ENCODE measurements at regions not wholly inside any gene's neighbourhood (a gene's known extent, or its start where the extent isn't known, plus 50 kb on each side); places are given as distances from the start of the nearest gene placed in this dataset.
A peak's percentile ranks its signal among the peaks of the same experiment; 100 is the strongest.

DNA sequence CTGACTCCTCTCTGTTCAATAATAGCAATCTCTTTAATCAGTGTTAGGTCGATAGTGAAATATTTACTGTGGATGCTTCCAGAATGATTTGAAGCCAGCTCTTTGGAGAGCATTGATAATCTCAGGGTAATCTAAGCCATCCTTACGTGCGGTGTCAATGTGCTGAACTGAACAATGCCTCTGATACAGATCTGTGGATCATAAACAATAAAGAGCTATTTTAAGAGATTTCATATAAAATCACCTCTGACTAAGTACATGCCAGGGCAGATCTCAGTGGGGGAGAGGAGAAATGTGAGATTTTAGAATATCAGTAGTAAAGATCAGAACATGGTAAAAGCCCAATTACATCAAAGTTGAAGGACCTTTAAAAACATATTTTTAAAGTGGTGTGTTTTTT, 319.3 kb upstream of the GBE1 start:
- peak overlapping the region; percentile 61 for H3K27ac ChIP-seq
- DNase-seq (ENCODE audit: low read depth, low spot score), result no peak

DNA sequence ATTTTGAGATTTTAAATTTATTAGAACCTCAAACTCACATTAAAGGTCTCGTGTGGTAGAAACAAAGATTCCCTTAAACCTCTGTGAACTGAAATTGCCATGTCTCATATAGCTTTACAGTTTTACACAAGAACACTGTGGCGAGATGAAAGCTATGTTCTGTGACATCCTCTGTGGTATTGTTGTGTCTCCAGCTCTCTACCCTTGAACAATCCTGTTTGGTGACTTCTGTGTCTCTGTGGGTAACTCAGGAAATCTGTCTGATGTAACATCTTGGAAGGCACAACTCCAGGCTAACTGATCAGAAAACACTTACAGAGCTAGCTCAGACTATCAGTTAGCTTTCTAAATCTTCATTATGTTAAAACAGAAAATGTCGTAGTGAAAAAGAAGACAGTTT, 318.8 kb upstream of the GBE1 start:
- no peak for DNase-seq (ENCODE audit: low read depth, low spot score)
- H3K27ac ChIP-seq, result peak overlapping the region; percentile 61

DNA sequence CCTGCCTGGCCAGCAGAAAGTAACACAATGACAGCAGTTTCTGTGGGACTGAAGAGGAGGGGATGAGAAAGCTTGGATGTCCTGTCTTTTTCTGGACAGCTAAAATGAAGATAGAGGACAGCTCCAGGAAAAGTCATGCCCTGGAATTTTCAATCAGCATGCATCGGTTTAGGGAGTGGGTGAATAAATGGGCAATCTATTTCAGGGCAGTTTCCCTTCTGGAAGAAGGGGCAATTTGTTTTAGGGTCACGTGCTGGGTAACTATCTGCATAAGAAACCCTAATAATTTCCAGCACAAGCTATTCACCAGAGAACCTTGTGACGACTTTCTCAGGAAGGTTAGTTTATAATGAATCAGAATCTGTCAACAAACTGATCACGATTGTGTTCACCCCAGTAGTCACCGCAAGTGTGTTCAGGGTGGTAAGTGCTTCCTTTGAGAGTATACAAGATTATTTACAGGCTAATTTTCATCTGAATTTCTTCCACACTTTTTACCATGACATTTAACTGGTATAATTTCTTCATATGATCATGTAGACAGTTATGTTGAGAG, 318.0 kb upstream of the GBE1 start:
- H3K27ac ChIP-seq, result no peak overlapping the region
- DNase-seq (ENCODE audit: low read depth, low spot score), result no peak

GRCh38 chr3:82078246-82078645, 316.8 kb upstream of the GBE1 start:
- no peak for DNase-seq (ENCODE audit: low read depth, low spot score)
- no peak overlapping the region for H3K27ac ChIP-seq

DNA sequence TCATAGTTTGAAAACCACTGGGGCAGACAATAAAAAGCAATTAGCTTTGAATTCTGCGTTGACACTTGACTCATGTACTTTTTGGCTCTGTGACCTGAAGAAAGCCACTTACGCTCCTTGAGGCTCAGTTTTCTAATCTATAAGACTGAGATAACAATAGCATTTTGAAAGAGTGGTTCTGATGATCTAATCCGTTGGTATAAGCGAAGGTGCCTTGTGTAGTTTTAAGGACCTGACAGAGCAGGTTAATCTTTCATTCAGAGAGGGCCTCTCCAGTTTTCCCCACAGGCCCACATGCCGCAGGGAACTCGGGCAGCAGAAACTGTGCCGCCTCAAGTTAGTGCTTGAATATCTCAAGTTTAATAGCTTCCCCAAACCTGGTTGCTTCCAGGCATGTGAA, 306.0 kb upstream of the GBE1 start:
- no peak overlapping the region for H3K27ac ChIP-seq
- DNase-seq (ENCODE audit: low read depth, low spot score), result no peak

DNA sequence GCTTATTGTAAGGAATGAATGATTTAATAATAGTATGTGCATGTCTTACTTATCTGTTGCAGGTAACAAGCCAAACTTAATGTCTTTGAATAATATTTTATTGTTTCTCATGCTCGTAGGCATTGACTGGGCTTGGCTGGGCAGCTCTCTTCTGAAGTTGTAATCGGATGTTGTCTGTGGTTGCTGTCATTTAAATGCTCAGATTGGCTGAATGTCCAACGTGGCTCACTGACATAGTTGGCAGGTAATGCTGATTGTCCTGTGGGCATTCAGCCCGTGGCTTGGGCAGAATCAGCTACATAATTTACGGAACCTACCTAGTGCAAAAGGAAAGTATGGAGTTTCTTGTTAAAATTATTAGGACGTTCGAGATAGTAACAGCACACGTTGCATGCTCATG, 297.4 kb upstream of the GBE1 start:
- no peak overlapping the region for H3K27ac ChIP-seq
- DNase-seq (ENCODE audit: low read depth, low spot score), result no peak

DNA sequence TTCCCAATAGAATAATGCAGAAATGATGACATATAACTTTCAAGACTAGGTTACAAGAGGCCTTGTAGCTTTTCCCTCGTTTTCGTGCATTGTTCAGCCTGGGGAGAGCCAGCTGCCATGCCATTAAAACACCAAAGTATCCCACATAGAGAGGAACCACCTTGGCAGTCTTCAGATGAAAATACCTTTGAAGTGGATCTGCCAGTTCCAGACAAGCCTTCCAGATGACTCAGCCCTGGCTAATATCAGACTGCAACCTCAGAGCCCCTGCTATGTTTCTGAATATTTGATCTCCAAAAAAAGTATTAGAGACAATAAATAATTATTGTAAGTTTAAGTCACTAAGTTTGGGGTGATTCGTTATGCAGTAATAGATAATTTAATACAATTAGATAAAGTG, 294.3 kb upstream of the GBE1 start:
- DNase-seq (ENCODE audit: low read depth, low spot score), result no peak
- H3K27ac ChIP-seq, result peak overlapping the region; percentile 32

DNA sequence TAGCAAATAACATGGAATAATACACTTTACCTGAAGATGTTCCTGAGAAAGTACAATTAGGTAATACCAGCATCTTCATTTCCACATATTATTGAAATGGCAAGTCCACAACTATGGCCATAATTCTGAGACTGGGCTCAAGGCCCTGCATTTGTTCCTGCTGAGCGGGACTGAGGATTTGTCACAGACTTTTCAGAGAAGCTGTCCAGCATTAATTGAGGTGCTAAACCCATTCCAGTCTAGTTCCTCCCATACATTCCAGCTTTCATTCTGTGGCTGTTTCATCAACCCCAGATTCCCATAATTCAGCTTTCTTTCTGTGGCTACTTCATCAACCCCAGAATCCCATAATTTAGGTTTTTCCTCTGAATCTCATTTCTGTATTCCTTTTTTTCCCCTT, 293.4 kb upstream of the GBE1 start:
- no peak for DNase-seq (ENCODE audit: low read depth, low spot score)
- no peak overlapping the region for H3K27ac ChIP-seq

- no peak overlapping the region for H3K27ac ChIP-seq
- no peak for DNase-seq (ENCODE audit: low read depth, low spot score)
These were observed 291.8 kb upstream of the GBE1 start for GRCh38 chr3:82053236-82053635.

DNA sequence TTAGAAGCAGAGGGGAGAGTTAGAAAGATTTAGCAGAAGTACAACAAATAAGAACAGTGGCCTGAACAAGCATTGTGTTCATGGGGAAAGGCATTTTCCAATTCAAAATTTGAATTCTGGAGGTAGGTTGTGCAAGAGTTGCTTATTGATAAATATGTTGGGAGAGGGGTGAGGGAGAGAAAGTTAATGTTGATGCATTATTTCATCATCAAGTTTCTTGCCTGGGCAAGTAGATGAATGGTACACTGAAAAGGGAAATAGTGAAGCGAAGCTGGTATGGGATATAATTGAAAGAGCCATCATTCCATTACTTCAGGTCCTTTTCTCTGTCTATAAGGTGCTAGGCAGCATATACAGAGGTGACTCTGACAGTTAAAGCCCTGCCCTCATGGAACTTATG, 288.9 kb upstream of the GBE1 start:
- no peak for DNase-seq (ENCODE audit: low read depth, low spot score)
- H3K27ac ChIP-seq, result peak overlapping the region; percentile 65

DNA sequence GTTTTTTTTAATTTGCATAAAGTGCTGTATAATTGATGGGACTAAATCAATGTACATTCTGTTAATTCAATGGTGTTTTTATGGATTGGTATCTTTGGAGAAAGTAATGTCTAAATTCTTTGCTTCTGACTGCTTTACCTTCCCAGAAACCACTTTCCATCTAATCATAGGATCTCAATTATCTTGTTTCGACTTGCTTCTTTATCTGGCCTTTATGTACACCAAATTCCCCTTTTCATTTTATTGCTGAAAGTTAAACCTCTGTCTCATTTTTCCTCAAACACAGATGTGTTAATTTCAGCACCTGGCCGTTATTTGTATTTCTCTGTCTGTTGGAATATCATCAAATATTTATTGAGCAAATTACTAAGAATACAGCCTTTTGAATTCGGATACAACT, 287.3 kb upstream of the GBE1 start:
- H3K27ac ChIP-seq, result peak overlapping the region; percentile 65
- no peak for DNase-seq (ENCODE audit: low read depth, low spot score)

GRCh38 chr3:82044930-82045705, 283.7 kb upstream of the GBE1 start:
- peak; percentile 79 for DNase-seq (ENCODE audit: low read depth, low spot score)
- no peak overlapping the region for H3K27ac ChIP-seq

GRCh38 chr3:82038556-82038955, 277.1 kb upstream of the GBE1 start:
- DNase-seq (ENCODE audit: low read depth, low spot score), result no peak
- H3K27ac ChIP-seq, result no peak overlapping the region

DNA sequence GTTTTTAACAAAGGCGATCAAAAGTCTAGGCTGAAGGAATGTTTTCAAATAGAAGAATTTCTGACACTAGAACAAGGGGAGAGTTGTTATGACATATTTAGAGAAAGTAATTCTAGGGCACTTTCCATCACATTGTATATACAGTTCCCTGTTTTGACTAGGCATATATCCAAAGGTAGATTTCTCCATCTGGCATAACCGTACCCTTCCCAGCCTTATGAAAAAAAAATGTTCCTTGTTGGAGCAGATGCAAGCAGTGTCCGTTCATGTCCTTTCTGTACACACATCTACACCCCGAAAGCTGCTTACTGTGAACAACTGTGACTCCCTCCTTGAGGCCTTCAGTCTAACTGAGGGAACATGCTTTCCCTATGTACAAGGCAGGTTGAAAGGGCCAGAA, 271.7 kb upstream of the GBE1 start:
- DNase-seq (ENCODE audit: low read depth, low spot score), result no peak
- H3K27ac ChIP-seq, result no peak overlapping the region

DNA sequence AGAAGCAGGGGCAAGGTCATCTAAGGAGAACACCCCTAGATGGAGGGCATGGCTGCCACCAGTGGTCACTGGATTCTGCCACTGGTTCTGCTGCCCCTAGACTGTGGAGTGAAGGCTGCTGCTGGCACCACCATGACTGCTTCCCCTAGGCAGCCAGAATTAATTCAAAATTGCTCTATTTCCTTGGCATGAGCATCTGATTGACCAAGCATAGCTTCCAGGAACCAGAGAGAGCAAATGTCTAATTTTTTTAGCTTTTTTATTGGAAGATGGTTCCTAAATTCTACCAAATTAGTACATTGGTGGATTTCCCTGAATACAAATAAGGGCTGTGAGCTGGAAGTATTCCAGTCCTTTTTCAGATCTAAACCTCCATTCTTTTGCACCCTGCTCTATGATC, 270.2 kb upstream of the GBE1 start:
- DNase-seq (ENCODE audit: low read depth, low spot score), result no peak
- H3K27ac ChIP-seq, result no peak overlapping the region

GRCh38 chr3:82030916-82031315, 269.5 kb upstream of the GBE1 start:
- DNase-seq (ENCODE audit: low read depth, low spot score), result no peak
- H3K27ac ChIP-seq, result no peak overlapping the region

- H3K27ac ChIP-seq, result no peak overlapping the region
- DNase-seq (ENCODE audit: low read depth, low spot score), result no peak
These were observed 261.4 kb upstream of the GBE1 start for GRCh38 chr3:82022836-82023235.

DNA sequence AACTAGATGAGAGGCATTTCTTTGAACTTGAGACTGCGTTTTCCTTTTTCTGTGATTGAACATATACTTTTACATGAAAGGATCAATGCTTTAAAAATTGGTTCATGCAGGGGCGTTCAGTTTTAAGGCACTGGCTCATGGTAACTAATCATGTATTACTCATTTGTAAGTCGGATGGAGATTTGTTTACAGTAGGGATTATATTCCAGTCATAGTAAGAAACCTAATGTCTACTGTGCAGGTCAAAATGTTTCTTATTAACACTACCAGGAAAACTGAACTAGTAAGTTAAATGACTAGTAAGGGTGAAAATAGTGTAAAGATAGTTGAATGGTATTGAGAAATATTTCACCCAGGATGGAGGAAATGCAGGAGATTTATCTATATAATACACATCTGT, 258.8 kb upstream of the GBE1 start:
- no peak for DNase-seq (ENCODE audit: low read depth, low spot score)

DNA sequence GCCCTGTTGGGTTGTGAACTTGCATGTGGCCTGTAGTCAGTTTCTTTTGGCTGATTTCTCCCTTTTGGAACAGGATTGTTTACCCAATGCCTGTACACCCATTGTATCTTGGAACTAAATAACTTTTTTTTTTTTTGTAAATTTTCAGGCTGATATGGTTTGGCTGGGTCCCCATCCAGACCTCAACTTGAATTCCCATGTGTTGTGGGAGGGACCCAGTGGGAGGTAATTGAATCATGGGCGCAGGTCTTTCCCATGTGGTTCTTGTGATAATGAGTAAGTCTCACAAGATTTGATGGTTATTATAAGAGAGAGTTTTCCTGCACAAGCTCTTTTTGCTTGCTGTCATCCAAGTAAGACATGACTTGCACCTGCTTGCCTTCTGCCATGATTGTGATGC, 253.8 kb upstream of the GBE1 start:
- H3K27ac ChIP-seq, result no peak overlapping the region
- DNase-seq (ENCODE audit: low read depth, low spot score), result no peak

More for the DNA sequence above, 258.8 kb upstream of the GBE1 start:
- no peak overlapping the region for H3K27ac ChIP-seq

- no peak for DNase-seq (ENCODE audit: low read depth, low spot score)
- H3K27ac ChIP-seq, result no peak overlapping the region
These were observed 251.3 kb upstream of the GBE1 start for GRCh38 chr3:82012775-82013174.

- H3K27ac ChIP-seq, result no peak overlapping the region
- no peak for DNase-seq (ENCODE audit: low read depth, low spot score)
These were observed 249.9 kb upstream of the GBE1 start for GRCh38 chr3:82011336-82011735.

DNA sequence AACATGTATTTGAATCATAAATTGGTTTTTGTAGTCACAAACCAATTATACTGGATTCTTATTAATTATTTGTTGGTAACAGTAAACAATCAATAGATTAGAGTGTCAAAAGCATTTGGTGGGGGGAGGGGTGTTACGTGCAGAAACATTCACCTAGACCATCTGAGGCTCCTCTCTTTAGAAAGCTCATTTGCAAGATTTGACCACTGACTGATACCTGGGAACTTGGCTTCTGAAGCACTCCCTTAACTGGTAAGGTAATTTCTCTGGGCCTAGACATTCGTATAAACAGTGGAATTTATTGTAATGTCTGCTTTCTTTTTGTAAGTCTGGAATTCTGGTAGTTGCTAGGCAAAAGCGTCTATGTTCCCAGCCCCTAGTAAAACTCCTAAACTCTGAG, 243.8 kb upstream of the GBE1 start:
- no peak overlapping the region for H3K27ac ChIP-seq
- no peak for DNase-seq (ENCODE audit: low read depth, low spot score)
